ENCODE measurements at regions not wholly inside any gene's neighbourhood (a gene's known extent, or its start where the extent isn't known, plus 50 kb on each side); places are given as distances from the start of the nearest gene placed in this dataset.
"Not testable (repeated sequence)": the region's sequence is repeated elsewhere in the genome, so short reads cannot be mapped to it uniquely, and the experiment has no call there.

DNA sequence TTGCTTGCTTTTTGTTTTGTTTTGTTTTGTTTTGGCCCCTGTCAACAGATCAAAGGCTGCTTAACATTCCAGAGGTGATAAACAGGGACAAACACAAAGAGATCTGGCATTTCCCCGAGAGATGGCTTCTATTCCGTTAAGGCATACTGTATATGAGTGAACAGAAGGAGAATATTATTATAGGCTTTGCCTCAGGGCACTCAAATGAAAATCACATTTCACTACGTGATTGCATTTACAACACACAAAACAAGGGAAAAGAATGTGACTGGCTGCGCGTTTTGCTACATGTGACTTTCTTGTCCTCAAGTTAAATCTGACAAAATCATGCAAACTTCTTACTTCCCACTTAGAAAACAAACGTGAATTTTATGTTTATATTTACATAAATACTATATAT lies 1037.9 kb upstream of the DDX18 start:
- no peak for DNase-seq

DNA sequence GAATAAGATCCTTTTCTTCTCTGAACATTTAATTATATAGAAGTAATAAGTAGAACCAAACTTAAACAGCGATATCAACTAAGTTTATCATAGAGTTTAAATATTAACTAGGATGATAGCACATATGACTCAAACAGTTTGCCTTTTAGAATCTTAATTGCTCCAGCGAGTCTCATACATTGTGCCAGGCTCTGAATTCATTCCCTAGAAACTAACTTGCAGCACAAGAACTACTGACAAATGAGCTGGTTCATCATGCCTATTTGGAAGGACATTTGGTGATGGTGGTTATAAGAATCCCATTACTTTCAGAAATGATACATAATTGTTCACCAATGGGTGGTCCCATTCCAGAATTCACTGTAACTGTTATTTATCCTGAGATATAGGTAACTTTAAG lies 1026.6 kb upstream of the DDX18 start:
- DNase-seq: no peak

- DNase-seq: no peak
Measured at GRCh38 chr2:116802671-116803070, 1011.8 kb upstream of the DDX18 start.

- no peak for DNase-seq
Measured at GRCh38 chr2:116804901-116805300, 1009.6 kb upstream of the DDX18 start.

- DNase-seq: not testable (repeated sequence)
Measured at GRCh38 chr2:116806505-116806904, 1008.0 kb upstream of the DDX18 start.

DNA sequence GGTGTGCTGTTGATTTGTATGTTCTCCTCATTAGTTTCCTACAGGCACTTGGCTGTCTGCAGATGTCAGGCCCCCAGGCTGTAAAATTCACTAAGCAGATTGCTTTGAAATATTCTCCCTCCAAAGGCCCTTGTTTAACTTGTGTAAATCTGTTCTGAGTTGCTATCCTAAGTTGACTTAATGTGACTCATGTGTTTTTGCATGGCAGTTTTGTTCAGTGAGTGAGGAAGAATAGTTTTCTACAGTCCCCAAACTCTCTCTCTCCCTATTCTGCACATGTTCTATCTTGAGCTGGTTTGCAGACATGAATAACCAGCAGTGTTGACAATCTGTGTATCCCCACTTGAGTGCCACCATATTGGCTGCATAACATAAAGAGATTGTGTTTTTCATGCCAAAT lies 1005.4 kb upstream of the DDX18 start:
- DNase-seq: no peak

DNA sequence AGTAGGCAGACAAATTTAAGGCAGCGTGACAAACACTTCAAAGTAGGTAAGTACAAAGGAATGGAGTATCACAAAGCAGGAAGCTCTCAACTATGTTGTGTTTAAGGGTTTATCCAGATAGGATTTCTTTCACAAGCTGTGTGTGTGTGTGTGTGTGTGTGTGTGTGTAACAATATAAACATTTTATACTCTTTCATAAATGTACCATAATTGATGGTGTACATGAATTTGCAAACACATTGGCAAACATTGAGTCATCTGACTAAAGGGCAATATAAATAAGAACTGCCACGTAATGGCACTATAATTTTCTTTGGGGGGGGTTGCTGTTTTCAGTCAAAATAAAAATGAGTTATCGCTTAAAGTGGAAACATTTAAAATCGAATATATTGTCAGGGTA lies 1004.4 kb upstream of the DDX18 start:
- DNase-seq: no peak

GRCh38 chr2:116810645-116811044 lies 1003.8 kb upstream of the DDX18 start:
- DNase-seq: no peak

GRCh38 chr2:116819355-116819754 lies 995.1 kb upstream of the DDX18 start:
- DNase-seq: no peak

DNA sequence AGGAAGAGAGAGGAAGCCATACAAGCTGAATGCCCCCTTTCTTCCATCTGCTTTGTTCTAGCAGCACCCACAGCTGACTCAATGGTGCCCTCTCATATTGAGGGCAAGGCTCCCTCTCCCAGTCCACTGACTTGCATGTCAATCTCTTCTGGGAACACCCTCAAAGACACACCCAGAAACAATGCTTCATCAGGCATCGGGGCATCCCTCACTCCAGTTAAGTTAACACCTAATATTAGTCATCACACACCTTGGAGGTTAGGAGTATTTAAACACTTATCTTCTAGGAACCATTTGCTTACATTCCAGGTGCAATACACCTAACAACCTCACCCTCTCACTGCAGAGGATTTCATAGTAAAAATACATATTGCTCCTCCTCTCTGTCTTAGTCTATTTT lies 993.5 kb upstream of the DDX18 start:
- no peak for DNase-seq

DNA sequence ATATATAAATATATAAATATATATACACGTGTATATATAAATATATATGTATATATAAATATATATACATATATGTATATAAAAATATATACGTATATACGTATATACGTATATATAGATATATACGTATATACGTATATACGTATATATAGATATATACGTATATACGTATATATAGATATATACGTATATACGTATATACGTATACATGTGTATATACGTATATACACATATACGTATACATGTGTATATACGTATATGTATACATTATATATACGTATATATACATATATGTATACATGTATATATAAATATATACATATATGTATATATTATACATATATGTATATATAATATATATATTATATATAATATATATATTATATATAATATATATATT lies 984.9 kb upstream of the DDX18 start:
- DNase-seq: not testable (repeated sequence)

DNA sequence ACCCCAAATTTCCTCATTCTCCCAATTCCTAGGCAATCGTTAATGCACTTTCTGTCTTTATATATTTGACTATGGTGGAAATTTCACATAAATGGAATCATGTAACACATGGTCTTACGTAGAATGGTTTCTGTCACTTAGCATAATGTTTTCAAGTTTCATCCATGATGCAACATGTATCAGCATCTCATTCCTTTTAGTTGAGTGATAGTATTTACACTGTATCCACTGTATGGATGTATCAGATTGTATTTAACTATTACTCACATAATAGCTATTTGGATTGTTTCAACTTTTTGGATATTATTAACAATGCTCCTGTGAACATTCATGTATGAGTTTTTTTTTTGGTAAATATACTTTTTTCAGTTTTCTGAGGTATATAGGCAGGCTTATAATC lies 982.3 kb upstream of the DDX18 start:
- DNase-seq: no peak

- DNase-seq: no peak
Measured at GRCh38 chr2:116833052-116833451, 981.4 kb upstream of the DDX18 start.

GRCh38 chr2:116842164-116842563 lies 972.3 kb upstream of the DDX18 start:
- no peak for DNase-seq

GRCh38 chr2:116859708-116860107 lies 954.8 kb upstream of the DDX18 start:
- DNase-seq: no peak

- peak; percentile 75 to 87 for DNase-seq
Measured at GRCh38 chr2:116874021-116874420, 940.5 kb upstream of the DDX18 start.

GRCh38 chr2:116877274-116877673 lies 937.2 kb upstream of the DDX18 start:
- DNase-seq: no peak

GRCh38 chr2:116877944-116878343 lies 936.5 kb upstream of the DDX18 start:
- no peak for DNase-seq

DNA sequence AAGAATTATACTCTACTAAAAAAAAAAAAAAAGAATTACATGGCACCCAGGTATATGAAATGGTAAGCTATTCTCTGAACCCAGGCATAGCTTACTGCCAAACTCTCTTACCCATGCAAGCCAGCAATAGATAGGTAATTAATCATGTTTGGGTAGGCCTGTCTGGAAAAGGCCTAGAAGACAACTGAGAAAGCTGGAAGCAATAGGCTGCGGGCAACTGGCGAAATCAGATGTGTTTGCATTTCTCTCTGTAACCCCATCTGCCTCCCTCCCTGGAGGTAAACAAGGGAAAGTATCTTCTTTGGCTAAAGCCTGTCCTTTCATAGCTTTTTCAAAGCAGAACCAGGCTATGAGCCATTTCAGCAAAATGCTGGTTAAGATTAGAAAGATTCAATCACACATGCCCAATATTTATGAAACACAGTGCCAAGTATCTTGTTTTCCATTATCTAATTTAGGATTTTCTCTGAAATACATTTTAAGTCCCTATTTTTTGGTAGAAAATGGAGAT lies 934.8 kb upstream of the DDX18 start:
- DNase-seq: no peak

DNA sequence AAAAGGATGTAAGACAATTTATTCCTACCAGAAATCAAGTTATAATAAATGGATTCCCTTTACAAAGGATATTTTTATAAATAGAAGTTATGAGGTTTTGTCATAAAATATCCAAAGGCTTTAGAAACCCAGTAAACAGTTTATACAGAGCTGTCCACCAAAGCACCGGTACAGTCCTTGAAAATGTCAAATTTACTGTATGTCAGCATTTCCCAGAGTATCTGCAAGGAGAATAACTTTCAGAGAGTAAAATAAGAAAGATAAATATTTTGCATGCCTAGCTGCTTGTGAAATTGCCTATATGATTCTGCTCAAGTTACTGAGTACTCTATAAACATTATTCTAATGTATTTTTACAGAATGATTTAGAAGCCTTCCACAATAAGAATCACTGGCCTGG lies 923.3 kb upstream of the DDX18 start:
- no peak for DNase-seq

- DNase-seq: no peak
Measured at GRCh38 chr2:116911540-116911939, 903.0 kb upstream of the DDX18 start.

DNA sequence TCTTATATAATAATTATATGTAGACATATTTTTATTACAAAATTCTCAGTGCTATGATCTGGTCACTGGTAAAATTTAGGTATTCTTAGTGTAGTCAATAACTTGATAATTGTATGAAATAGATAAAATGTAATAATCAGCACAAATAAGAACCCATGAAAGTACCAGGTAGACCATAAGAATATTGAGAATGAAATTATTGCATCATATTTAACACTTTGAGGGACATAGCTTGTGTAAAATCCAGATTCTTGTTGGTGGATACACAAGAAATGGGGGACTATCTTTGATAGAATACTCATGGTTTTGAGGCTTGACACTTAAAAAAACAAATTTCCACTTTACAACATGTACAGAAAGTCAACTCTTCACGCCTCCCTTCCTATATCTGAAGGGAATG lies 898.8 kb upstream of the DDX18 start:
- no peak for DNase-seq

- no peak for DNase-seq
Measured at GRCh38 chr2:116917196-116917595, 897.3 kb upstream of the DDX18 start.

DNA sequence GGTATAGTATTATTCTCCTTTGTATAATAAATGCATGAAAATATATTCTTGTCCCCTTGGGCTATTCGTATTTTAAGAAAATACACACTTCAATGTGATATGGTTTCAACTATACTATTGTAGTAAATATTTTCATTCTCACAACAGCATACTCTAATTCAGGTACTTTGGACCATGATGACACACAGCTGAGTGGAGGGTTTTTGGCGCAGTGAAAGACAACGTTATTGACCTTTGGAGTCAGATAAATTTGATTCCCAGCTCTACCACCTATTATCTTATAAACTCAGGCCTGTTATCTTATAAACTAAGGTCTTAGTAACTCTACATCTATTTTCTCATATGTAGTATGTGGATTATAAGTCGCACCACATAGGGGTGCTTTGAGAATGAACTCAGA lies 895.9 kb upstream of the DDX18 start:
- DNase-seq: no peak

DNA sequence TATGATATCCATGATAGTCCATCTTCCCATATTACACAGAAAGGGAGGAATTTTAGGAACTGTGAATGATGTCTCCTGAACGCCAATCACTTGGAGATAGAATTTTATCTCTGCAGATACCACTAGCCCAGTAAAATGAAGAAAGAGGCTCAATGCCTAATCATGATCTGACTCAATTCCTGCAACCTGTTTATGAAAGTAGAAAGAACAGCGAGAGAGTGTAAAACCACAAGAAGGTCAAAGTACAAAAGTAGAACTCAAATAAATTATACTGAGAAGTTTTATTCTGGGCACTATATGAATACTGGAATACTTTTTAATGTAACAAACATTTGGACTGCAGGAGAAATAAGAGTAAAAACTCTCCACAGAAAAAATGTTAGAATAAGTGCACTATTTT lies 892.1 kb upstream of the DDX18 start:
- no peak for DNase-seq

GRCh38 chr2:116924509-116924908 lies 890.0 kb upstream of the DDX18 start:
- no peak for DNase-seq
